Heart left ventricle (tissue), 16 donors: ENCODE measurements at regions not wholly inside any gene's neighbourhood (a gene's known extent, or its start where the extent isn't known, plus 50 kb on each side); places are given as distances from the start of the nearest gene placed in this dataset.

Source experiments
- ATAC-seq, 4 donors: fragments of 200-7000 bp; cut with Tn5 transposase; one replicate each; pipeline ENCODE4 v1.9.1; 2020 to 2022; ENCODE audit warnings: moderate library complexity in 4 of 4, mild to moderate bottlenecking in 3 of 4, moderate number of reproducible peaks in 1 of 4
- DNase-seq, 5 donors: peaks; one replicate each; pipeline ENCODE4 v3.0.0-alpha.2; 2020
- H3K27ac ChIP-seq, 12 donors: fragments of 200-600 bp; sonication (generic) in 4 of 12; one replicate each; pipeline versions ENCODE4 v1.5.0 to v1.8.0; 2016 to 2022; ENCODE audit warnings: mild to moderate bottlenecking in 2 of 12
- H3K27me3 ChIP-seq, 9 donors: fragments of 200-600 bp; sonication (generic) in 2 of 9; one replicate each; pipeline versions ENCODE4 v1.5.1 to v1.8.0; 2016 to 2022; ENCODE audit warnings: mild to moderate bottlenecking in 3 of 9
- H3K36me3 ChIP-seq, 9 donors: fragments of 200-600 bp; sonication (generic) in 2 of 9; one replicate each; pipeline versions ENCODE4 v1.5.0 to v1.8.0; 2018 to 2022; ENCODE audit warnings: mild to moderate bottlenecking in 2 of 9
- H3K4me1 ChIP-seq, 12 donors: fragments of 200-600 bp; sonication (generic) in 4 of 12; one replicate each; pipeline versions ENCODE4 v1.5.0 to v1.8.0; 2016 to 2022; ENCODE audit warnings: mild to moderate bottlenecking in 3 of 12
- H3K4me3 ChIP-seq, 12 donors: fragments of 200-600 bp; sonication (generic) in 4 of 12; one replicate each; pipeline versions ENCODE4 v1.5.0 to v1.8.0; 2017 to 2022; ENCODE audit warnings: mild to moderate bottlenecking in 9 of 12, moderate library complexity in 4 of 12
- H3K9me3 ChIP-seq, 12 donors: fragments of 200-600 bp; sonication (generic) in 4 of 12; one replicate each; pipeline versions ENCODE4 v1.5.0 to v1.8.0; 2016 to 2022; ENCODE audit warnings: mild to moderate bottlenecking in 1 of 12
- CTCF ChIP-seq, 12 donors: fragments of 200-600 bp; sonication (generic) in 4 of 12; IDR thresholded peaks; one replicate each; pipeline versions ENCODE4 v1.5.0 to v1.8.0; 2018 to 2022; ENCODE audit warnings: antibody characterized with exemption in 12 of 12, mild to moderate bottlenecking in 5 of 12
- POLR2A ChIP-seq, 2 donors: fragments of 450-650 bp; IDR thresholded peaks; one replicate each; pipeline ENCODE4 v1.6.1; 2017; ENCODE audit warnings: antibody characterized with exemption in 2 of 2, mild to moderate bottlenecking in 2 of 2, moderate library complexity in 2 of 2
- WGBS, 4 donors: extraction: QIAGEN DNeasy Blood & Tissue Kit in 2 of 4; methylation state at CpG; one replicate each; pipeline versions ENCODE4 v1.1.5 to v1.1.7; 2013 to 2018; 5-methylcytosine and 5-hydroxymethylcytosine counted together
- intact Hi-C, 10 donors: fragments of 100-400 bp; cut with DNase I; formaldehyde crosslinking; loops; one replicate each; pipeline versions ENCODE4 v1.11.1 to v1.14.2; 2022
- donor health status: ischemic (EF 13 %, LVEDD 7.1; RV severe dilation, severe dysfunction).
- donor health status: healthy with polysubstance abuse.
- donor health status: DM: no; HTN: yes; CAD: no.
- donor health status: DM: no; HTN: no; CAD: no.
- donor health status: ischemic (EF 25% LVEDD 6.9; RV normal size, moderate dysfunction).
- donor health status: ischemic (EF 25% LVEDD 5.7; RV mildly dilated, moderate dysfunction).
- donor health status: healthy.
- donor health status: DM: yes; HTN: yes; CAD: no.
- donor health status: ischemic (EF 35%, LVEDD 5.7; RV mildly dilated, moderate dysfunction).
- donor health status: nonischemic (EF 11% LVEDD 7.7; RV severe dilation, severe dysfunction).
- donor health status: DM: yes; HTN: yes; CAD: no.
- donor health status: PGD.
- donor health status: ischemic (EF 29% LVEDD 5.4; RV normal size, mild dysfunction).
- donor health status: nonischemic (EF 23%, LVEDD 6.1; RV moderate dilation, normal function).

- WGBS, 4 donors = 52 to 68% (median 55%) methylated on average over 3 of the region's 3 CpGs
- Histone ChIP-seq H3K27ac (no peak overlapping the region), H3K4me1 (no peaks in the 10 kb centered on the region), H3K27me3 (no peaks in the 10 kb centered on the region), H3K4me3 (no peak overlapping the region), H3K36me3 (no peaks in the 10 kb centered on the region), H3K9me3 (peaks cover 0 to 6% (median 0%) of the 10 kb centered on the region in 12 donors)
- TF ChIP-seq POLR2A (IDR thresholded peaks at IDR 0.05) = no peak
- no peak for TF ChIP-seq CTCF (IDR thresholded peaks at IDR 0.05)
- intact Hi-C loops = no loop called here
- ATAC-seq (no peak), DNase-seq (no peak)
These were observed 1964.5 kb upstream of the RAG2 start for GRCh38 chr11:38562562-38562961.

GRCh38 chr11:38553148-38553547 lies 1955.1 kb upstream of the RAG2 start:
- Histone ChIP-seq H3K4me1 (no peaks in the 10 kb centered on the region), H3K27me3 (no peaks in the 10 kb centered on the region), H3K27ac (no peak overlapping the region), H3K36me3 (no peaks in the 10 kb centered on the region), H3K4me3 (no peak overlapping the region), H3K9me3 (no peaks in the 10 kb centered on the region)
- TF ChIP-seq CTCF (IDR thresholded peaks at IDR 0.05) (no peak), POLR2A (IDR thresholded peaks at IDR 0.05) (no peak)
- no peak for DNase-seq
- WGBS, 4 donors = 49 to 72% (median 62%) methylated on average over 2 of the region's 2 CpGs
- intact Hi-C loops = no loop called here
- ATAC-seq = no peak

GRCh38 chr11:38547462-38547861 lies 1949.4 kb upstream of the RAG2 start:
- TF ChIP-seq POLR2A (IDR thresholded peaks at IDR 0.05) = no peak
- TF ChIP-seq CTCF (IDR thresholded peaks at IDR 0.05) = no peak

GRCh38 chr11:38543986-38544385 lies 1946.0 kb upstream of the RAG2 start:
- H3K27me3 ChIP-seq = no peaks in the 10 kb centered on the region
- DNase-seq = no peak
- no peak overlapping the region for H3K27ac ChIP-seq
- TF ChIP-seq POLR2A (IDR thresholded peaks at IDR 0.05) (no peak), CTCF (IDR thresholded peaks at IDR 0.05) (no peak)
- intact Hi-C loops = no loop called here
- no peaks in the 10 kb centered on the region for H3K9me3 ChIP-seq
- H3K36me3 ChIP-seq = no peaks in the 10 kb centered on the region
- 52 to 66% (median 55%) methylated on average over 3 of the region's 3 CpGs for WGBS, 4 donors
- no peaks in the 10 kb centered on the region for H3K4me1 ChIP-seq
- ATAC-seq = no peak
- no peak overlapping the region for H3K4me3 ChIP-seq

More at GRCh38 chr11:38547462-38547861, 1949.4 kb upstream of the RAG2 start:
- DNase-seq (no peak), ATAC-seq (no peak)
- no peaks in the 10 kb centered on the region for H3K9me3 ChIP-seq
- H3K36me3 ChIP-seq = no peaks in the 10 kb centered on the region
- no peak overlapping the region for H3K4me3 ChIP-seq
- intact Hi-C loops = no loop called here
- no peaks in the 10 kb centered on the region for H3K27me3 ChIP-seq
- WGBS, 4 donors = 63 to 75% (median 71%) methylated on average over 1 of the region's 1 CpG
- no peaks in the 10 kb centered on the region for H3K4me1 ChIP-seq
- no peak overlapping the region for H3K27ac ChIP-seq
